Renal pelvis (tissue), 1 donor: ENCODE measurements at regions not wholly inside any gene's neighbourhood (a gene's known extent, or its start where the extent isn't known, plus 50 kb on each side); places are given as distances from the start of the nearest gene placed in this dataset.

ENCODE experiments used
- DNase-seq: peaks from one replicate; pipeline ENCODE4 v3.0.0-alpha.2; 2013

- no peak for DNase-seq
Measured at GRCh38 chr5:165188556-165189175, 1683.2 kb downstream of the MAT2B start.

DNA sequence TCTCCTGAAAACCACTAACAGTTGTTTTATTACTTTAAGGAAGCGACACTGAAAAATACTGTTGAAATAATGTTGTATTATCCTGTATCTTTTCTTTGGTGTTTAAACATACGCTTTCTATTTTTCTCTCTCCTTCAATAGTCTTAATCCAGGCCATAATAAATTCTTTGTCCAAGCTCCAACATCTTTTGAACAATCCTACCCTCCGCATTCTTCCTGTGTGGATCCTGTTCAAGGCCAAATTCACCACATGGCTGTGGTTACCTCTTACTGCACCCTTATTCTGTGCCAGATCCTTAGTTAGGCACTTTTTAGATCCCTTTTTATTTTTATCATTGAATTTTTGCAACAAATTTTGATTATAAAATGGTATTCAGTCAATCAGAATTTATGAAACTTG is 1691.5 kb downstream of the MAT2B start:
- DNase-seq: no peak

DNA sequence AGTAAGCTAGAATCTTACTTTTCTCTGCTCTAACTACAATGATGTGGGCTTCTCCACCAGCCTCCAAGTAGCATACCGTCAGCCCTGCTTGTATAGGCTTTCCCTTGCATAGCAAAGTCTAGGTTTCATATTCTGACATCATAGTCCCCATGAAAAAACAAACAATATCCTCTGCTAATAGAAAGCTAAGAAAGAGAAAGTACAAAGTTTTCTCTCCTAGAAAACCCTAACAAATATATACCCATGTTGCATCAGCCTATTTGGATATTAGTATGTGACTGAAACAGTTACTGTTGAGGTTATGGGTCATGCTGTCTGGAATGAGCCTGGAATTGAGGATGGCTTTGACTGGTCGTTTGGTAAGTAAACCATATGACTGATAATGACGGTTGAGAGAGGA is 1696.0 kb downstream of the MAT2B start:
- DNase-seq: no peak

- DNase-seq: no peak
Measured at GRCh38 chr5:165201771-165202518, 1696.5 kb downstream of the MAT2B start.

DNA sequence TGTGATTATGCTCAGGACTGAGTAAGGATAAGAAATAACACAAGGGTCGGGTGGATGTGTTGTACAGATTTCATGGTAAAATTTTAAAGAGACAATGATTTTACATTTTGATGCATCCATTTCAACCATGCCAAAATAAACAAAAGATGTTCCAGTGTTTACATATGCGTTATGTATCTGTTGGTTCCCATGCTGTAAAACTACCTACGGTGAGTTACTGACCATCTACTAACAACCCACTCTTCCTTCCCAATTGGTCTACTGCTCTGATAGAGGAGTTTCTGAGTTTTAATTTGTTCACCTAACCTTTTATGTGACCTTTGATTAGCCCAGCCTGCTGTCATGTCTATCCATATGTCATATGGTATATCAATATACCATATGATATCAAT is 1697.1 kb downstream of the MAT2B start:
- no peak for DNase-seq

DNA sequence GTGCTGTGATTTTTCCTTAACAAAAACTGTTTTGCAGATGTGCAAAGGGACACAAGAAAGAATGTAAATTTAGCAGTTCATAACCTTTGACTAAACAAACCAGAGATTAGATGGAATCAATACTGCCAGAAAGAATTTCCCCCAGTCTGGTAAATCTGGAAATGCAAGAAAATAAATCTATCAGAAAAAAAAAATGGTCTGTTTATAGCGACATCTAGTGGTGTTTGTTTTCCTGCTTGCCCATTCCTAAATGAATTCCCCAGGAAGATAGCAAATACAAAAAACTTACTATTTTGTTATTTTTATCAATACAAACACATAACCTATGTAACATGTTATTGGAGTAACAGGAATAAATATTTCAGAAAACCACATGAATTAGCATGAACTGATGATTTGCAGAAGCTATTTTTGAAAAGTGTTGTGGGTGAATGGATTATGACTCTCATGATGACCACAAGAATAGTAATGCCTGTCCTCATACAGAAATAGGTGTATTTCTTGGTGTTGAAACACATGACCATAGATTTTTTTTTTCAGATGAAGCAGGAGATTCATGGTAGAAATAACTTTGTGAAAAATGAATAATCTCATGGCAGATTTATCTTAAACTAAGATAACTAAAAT is 1703.8 kb downstream of the MAT2B start:
- DNase-seq: peak; percentile 35

- DNase-seq: no peak
Measured at GRCh38 chr5:165224366-165225045, 1719.1 kb downstream of the MAT2B start.

GRCh38 chr5:165227515-165227914 is 1722.1 kb downstream of the MAT2B start:
- DNase-seq: no peak

- no peak for DNase-seq
Measured at GRCh38 chr5:165228184-165228583, 1722.8 kb downstream of the MAT2B start.

- DNase-seq: no peak
Measured at GRCh38 chr5:165231821-165232508, 1726.5 kb downstream of the MAT2B start.

DNA sequence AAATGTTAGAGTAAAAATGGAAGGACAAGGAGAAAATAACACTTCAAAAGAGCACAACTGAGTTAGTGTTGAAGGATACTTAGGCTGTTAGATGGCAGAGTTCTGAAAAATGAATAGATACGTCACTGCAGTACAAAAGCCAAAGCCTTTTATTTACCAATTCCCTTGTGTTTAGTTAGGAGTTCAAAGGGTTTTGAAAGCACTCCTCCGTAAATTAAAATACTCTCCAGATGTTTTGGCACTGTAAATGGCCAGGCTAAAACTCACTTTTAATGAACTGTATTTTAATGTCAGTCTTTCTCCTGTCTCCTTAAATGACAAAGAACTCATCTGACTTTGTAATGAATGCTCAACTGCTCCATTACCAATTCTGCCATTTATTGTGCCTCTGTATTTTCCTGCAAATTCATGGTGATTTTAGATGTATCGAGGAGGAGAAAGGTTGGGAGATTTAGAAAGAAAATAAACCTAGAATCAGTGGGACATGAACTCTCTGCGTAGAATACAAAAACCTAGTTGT is 1727.2 kb downstream of the MAT2B start:
- no peak for DNase-seq

DNA sequence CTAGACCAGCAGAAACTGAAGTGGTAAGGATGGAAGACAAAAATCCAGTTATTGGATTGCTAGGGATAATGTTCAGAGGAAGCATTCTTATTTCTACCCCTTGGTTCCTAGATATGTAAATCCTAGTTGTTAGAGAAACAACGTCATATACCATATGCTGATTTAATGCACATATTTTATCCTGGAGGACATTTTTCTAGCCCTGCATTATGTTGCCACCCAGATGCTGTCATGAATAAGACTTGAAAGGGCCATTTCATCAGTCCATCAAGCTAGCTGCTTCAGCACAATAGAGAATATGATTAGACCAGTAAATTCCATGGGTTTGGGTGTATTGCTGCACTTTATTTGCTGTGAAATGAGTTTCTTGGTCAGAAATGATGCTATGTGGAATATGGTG is 1736.4 kb downstream of the MAT2B start:
- DNase-seq: no peak

GRCh38 chr5:165242646-165243045 is 1737.2 kb downstream of the MAT2B start:
- DNase-seq: no peak

- no peak for DNase-seq
Measured at GRCh38 chr5:165244407-165244806, 1739.0 kb downstream of the MAT2B start.

DNA sequence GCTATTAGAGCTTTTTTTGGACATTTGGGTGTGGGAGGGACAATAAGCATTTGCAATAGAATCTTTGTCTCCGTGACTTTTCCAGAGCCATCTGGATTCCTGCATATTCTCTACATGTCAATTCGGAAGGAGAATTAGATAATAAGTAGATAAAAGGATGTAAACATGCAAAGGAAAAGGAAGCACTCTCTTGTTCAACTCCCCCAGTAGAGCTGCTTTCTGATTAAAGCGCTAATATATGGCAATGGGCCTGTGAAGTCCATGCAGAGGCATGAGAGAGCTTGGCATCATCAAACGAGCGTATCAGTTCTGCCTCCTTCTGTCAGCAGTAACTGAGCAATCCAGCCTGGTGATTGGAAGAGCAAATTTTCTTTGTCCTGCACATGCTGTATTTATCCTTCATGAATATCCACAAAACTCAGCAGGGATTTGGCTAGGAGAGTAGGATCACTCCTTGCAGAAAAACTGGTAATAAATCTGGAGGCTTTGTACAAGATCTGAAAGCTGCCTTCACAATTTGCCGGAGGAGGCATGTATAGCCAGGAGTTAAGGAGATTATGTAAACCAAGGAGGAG is 1752.9 kb downstream of the MAT2B start:
- no peak for DNase-seq

- DNase-seq: no peak
Measured at GRCh38 chr5:165260426-165260825, 1755.0 kb downstream of the MAT2B start.

DNA sequence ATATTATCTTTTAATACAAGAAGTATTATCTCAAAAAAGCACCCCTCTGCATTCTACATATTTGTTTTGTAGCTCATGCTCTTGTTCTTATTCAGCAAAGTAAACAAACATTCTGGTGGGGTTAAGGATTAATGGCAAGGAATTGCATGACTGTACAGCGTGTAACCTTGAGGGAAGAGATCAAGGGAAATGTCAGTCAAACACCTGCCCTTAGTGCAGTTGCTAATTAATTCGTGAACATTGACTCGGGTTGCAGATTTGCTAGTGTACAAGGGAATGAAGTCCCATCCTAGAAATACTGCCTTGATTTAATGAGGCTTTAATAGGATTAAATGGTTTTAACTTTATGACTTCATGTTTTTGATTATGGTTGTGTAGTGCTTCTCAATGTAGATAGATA is 1758.1 kb downstream of the MAT2B start:
- peak; percentile 14 for DNase-seq

- DNase-seq: no peak
Measured at GRCh38 chr5:165266939-165267338, 1761.5 kb downstream of the MAT2B start.

GRCh38 chr5:165272436-165272835 is 1767.0 kb downstream of the MAT2B start:
- DNase-seq: no peak

- DNase-seq: no peak
Measured at GRCh38 chr5:165277661-165278060, 1772.2 kb downstream of the MAT2B start.

- no peak for DNase-seq
Measured at GRCh38 chr5:165282491-165282890, 1777.1 kb downstream of the MAT2B start.

GRCh38 chr5:165286692-165287091 is 1781.3 kb downstream of the MAT2B start:
- no peak for DNase-seq
